GM08714 (cell line): ENCODE measurements at regions not wholly inside any gene's neighbourhood (a gene's known extent, or its start where the extent isn't known, plus 50 kb on each side); places are given as distances from the start of the nearest gene placed in this dataset.
"Not testable (repeated sequence)": the region's sequence is repeated elsewhere in the genome, so short reads cannot be mapped to it uniquely, and the experiment has no call there.

ENCODE experiments used
- H3K4me3 ChIP-seq: fragments of 200-500 bp; sonication (Bioruptor generic); 2 replicates; pipeline ENCODE4 v1.5.1; 2014; ENCODE audit warnings: mild to moderate bottlenecking, low read length, inconsistent platforms
- ZNF274 ChIP-seq: IDR thresholded peaks from 2 replicates; pipeline ENCODE4 v1.6.1; 2012; ENCODE audit warnings: mild to moderate bottlenecking, low read depth, low read length

- no peak for TF ChIP-seq ZNF274
- no peak overlapping the region for H3K4me3 ChIP-seq
Measured at GRCh38 chr10:3635697-3636096, 149.3 kb downstream of the KLF6 start.

- H3K4me3 ChIP-seq = no peak overlapping the region
- TF ChIP-seq ZNF274 = no peak
Measured at GRCh38 chr10:3635211-3635671, 149.8 kb downstream of the KLF6 start.

- H3K4me3 ChIP-seq = not testable (repeated sequence)
Measured at GRCh38 chr10:3634646-3635045, 150.4 kb downstream of the KLF6 start.

GRCh38 chr10:3631701-3632330 is 153.2 kb downstream of the KLF6 start:
- H3K4me3 ChIP-seq = no peak overlapping the region
- no peak for TF ChIP-seq ZNF274

GRCh38 chr10:3631291-3631690 is 153.7 kb downstream of the KLF6 start:
- no peak overlapping the region for H3K4me3 ChIP-seq
- no peak for TF ChIP-seq ZNF274

GRCh38 chr10:3625959-3626751 is 158.9 kb downstream of the KLF6 start:
- H3K4me3 ChIP-seq = peak overlapping the region; percentile 20; the same call in 1 of the 2 replicates
- TF ChIP-seq ZNF274 = no peak

- no peak overlapping the region for H3K4me3 ChIP-seq
- TF ChIP-seq ZNF274 = no peak
Measured at GRCh38 chr10:3624367-3624766, 160.6 kb downstream of the KLF6 start.

GRCh38 chr10:3623746-3624145 is 161.3 kb downstream of the KLF6 start:
- no peak for TF ChIP-seq ZNF274
- H3K4me3 ChIP-seq = no peak overlapping the region

- TF ChIP-seq ZNF274 = no peak
- H3K4me3 ChIP-seq = no peak overlapping the region
Measured at GRCh38 chr10:3622845-3623621, 162.0 kb downstream of the KLF6 start.

- TF ChIP-seq ZNF274 = no peak
Measured at GRCh38 chr10:3622427-3622826, 162.6 kb downstream of the KLF6 start.

GRCh38 chr10:3620818-3621217 is 164.2 kb downstream of the KLF6 start:
- H3K4me3 ChIP-seq = no peak overlapping the region
- no peak for TF ChIP-seq ZNF274

More at GRCh38 chr10:3622427-3622826, 162.6 kb downstream of the KLF6 start:
- no peak overlapping the region for H3K4me3 ChIP-seq

GRCh38 chr10:3619241-3619640 is 165.8 kb downstream of the KLF6 start:
- H3K4me3 ChIP-seq = no peak overlapping the region
- TF ChIP-seq ZNF274 = no peak

GRCh38 chr10:3616880-3617279 is 168.1 kb downstream of the KLF6 start:
- H3K4me3 ChIP-seq = no peak overlapping the region
- TF ChIP-seq ZNF274 = no peak

- no peak overlapping the region for H3K4me3 ChIP-seq
- no peak for TF ChIP-seq ZNF274
Measured at GRCh38 chr10:3613318-3613717, 171.7 kb downstream of the KLF6 start.
